ENCODE measurements at regions not wholly inside any gene's neighbourhood (a gene's known extent, or its start where the extent isn't known, plus 50 kb on each side); places are given as distances from the start of the nearest gene placed in this dataset.
"Not testable (repeated sequence)": the region's sequence is repeated elsewhere in the genome, so short reads cannot be mapped to it uniquely, and the experiment has no call there.

GRCh38 chr6:74550821-74551220 is 655.0 kb downstream of the COL12A1 start:
- Mint-ChIP-seq H3K27me3 (no peaks in the 10 kb centered on the region), H3K4me1 (no peaks in the 10 kb centered on the region), H3K27ac (no peak overlapping the region), H3K9me3 (peaks cover 0 to 23% (median 7%) of the 10 kb centered on the region in 9 donors), H3K36me3 (no peaks in the 10 kb centered on the region), H3K4me3 (no peak overlapping the region)
- POLR2A ChIA-PET = no interaction called here
- no peak for ATAC-seq
- no peak for DNase-seq

GRCh38 chr6:74549746-74550145 is 656.1 kb downstream of the COL12A1 start:
- H3K4me1 Mint-ChIP-seq = no peaks in the 10 kb centered on the region
- no peaks in the 10 kb centered on the region for H3K27me3 Mint-ChIP-seq
- H3K9me3 Mint-ChIP-seq = peaks cover 0 to 23% (median 10%) of the 10 kb centered on the region in 9 donors
- H3K4me3 Mint-ChIP-seq = no peak overlapping the region
- DNase-seq (no peak), ATAC-seq (no peak)
- POLR2A ChIA-PET = no interaction called here
- H3K27ac Mint-ChIP-seq = peak overlapping the region in 1 of 10 donors; percentile 32
- no peaks in the 10 kb centered on the region for H3K36me3 Mint-ChIP-seq

DNA sequence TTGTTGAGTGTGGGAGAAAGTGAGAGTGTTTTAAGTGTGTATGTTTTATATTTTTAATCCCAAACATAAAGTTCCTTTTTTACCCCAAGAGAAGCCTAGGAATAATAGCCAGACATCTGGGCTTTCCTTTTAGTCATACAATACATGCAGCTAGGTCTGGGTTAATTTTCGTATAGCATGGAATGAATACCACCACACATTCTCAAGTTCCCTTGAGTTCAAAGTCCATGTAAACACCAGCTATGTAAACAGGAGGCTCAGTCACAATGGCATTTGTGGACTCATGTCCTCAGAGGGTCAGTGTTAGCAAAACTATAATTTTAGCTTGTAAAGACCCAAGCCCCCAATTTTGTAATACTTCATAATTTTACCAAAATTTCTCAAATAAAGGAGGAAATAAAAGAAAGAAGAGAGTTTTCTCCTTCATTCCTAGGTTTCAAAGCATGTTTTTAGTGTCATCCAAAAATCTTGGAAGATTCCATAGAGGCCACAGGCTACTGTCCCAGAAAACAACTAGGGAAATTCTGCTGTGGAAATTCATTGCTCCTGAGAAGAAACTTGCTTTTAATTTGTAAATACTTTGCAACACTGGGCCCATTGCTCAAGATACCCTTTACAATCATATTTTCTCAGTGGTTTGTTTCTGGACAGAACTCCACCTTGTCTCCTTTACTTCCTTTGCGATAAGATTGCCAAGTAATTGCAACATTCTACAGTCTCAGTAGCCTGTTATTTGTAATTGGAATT is 671.2 kb downstream of the COL12A1 start:
- Mint-ChIP-seq H3K27me3 (no peaks in the 10 kb centered on the region), H3K4me3 (no peak overlapping the region), H3K27ac (no peak overlapping the region), H3K4me1 (no peaks in the 10 kb centered on the region), H3K9me3 (peaks cover 0 to 13% (median 2%) of the 10 kb centered on the region in 9 donors), H3K36me3 (no peaks in the 10 kb centered on the region)
- POLR2A ChIA-PET = no interaction called here
- ATAC-seq (no peak), DNase-seq (no peak)

DNA sequence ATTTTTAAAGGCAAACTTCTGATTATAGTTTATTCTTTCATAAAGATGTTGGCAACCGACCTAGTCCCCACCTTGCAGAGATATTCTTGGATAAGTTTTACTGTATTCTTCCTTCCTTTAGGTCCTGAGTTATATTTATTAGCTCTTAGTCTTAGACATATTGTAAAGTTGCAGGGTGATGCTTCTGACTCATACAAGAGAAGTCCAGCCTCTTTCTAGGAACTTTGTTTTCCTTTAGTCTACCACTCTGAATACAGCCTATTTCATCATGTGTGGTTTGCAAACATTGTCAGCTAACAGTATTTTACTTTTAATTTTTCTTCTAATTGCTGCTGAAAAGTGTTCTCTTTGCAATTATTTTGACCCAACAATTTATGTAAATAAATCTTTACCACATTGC is 686.7 kb downstream of the COL12A1 start:
- no peaks in the 10 kb centered on the region for H3K27me3 Mint-ChIP-seq
- H3K9me3 Mint-ChIP-seq = peaks cover 0 to 25% (median 6%) of the 10 kb centered on the region in 9 donors
- DNase-seq = no peak
- ATAC-seq = no peak
- H3K27ac Mint-ChIP-seq = no peak overlapping the region
- H3K4me3 Mint-ChIP-seq = no peak overlapping the region
- POLR2A ChIA-PET = no interaction called here
- H3K4me1 Mint-ChIP-seq = no peaks in the 10 kb centered on the region
- H3K36me3 Mint-ChIP-seq = peaks cover 0 to 3% (median 0%) of the 10 kb centered on the region in 3 donors

DNA sequence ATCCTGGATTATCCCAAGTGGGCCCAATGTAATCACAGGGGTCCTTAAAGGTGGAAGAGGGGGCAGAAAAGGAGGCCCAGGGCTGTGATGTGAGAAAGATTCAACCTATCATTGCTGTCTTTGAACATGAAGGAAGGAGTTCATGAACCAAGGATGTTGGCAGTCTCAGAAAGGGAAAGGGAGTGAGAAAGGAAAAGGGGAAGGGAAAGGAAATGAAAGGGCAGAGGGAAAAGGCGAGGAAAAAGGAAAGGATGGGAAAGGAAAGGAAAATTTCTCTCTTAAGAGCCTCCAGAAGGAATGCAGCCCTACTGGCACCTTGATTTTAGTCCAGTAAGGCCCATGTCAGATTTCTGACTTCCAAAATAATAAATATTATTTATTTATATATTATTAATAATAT is 687.8 kb downstream of the COL12A1 start:
- H3K9me3 Mint-ChIP-seq = peaks cover 0 to 25% (median 7%) of the 10 kb centered on the region in 9 donors
- no peak overlapping the region for H3K27ac Mint-ChIP-seq
- DNase-seq = no peak
- H3K27me3 Mint-ChIP-seq = no peaks in the 10 kb centered on the region
- no peaks in the 10 kb centered on the region for H3K4me1 Mint-ChIP-seq
- H3K36me3 Mint-ChIP-seq = peaks cover 0 to 3% (median 0%) of the 10 kb centered on the region in 3 donors
- ATAC-seq = no peak
- POLR2A ChIA-PET = interaction anchor here (0.6 kb wide), 1 partner anchor 637 kb away, joined by 3 read pairs; no protein-coding TSS in a partner anchor
- no peak overlapping the region for H3K4me3 Mint-ChIP-seq

DNA sequence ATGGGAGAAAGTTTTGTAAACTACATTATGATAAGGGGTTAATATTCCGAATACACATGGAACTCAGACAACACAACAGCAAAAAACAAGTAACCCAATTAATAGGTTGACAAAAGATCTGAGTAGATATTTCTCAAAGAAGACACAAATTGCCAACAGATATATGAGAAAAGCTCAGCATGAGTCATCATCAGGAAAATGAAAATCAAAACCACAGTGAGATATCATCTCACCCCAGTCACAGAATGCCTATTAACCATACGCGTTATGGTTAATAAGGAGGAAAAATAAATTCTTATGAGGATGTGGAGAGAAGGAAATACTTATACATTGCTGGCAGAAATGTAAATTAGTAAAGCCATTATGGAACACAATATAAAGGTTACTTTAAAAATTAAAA is 695.0 kb downstream of the COL12A1 start:
- Mint-ChIP-seq H3K27me3 (no peaks in the 10 kb centered on the region), H3K4me1 (no peaks in the 10 kb centered on the region), H3K36me3 (peaks cover 0 to 3% (median 0%) of the 10 kb centered on the region in 3 donors), H3K9me3 (peaks cover 8 to 46% (median 26%) of the 10 kb centered on the region in 9 donors), H3K4me3 (no peak overlapping the region), H3K27ac (no peak overlapping the region)
- DNase-seq (no peak), ATAC-seq (no peak)
- POLR2A ChIA-PET = no interaction called here

GRCh38 chr6:74507649-74508048 is 698.2 kb downstream of the COL12A1 start:
- DNase-seq = no peak
- Mint-ChIP-seq H3K27me3 (no peaks in the 10 kb centered on the region), H3K4me1 (no peaks in the 10 kb centered on the region), H3K36me3 (peaks cover 0 to 6% (median 0%) of the 10 kb centered on the region in 3 donors), H3K9me3 (peaks cover 13 to 52% (median 39%) of the 10 kb centered on the region in 9 donors), H3K27ac (no peak overlapping the region), H3K4me3 (no peak overlapping the region)
- POLR2A ChIA-PET = no interaction called here
- no peak for ATAC-seq

GRCh38 chr6:74505391-74505790 is 700.5 kb downstream of the COL12A1 start:
- Mint-ChIP-seq H3K4me1 (no peaks in the 10 kb centered on the region), H3K27ac (peak overlapping the region in 1 of 10 donors; percentile 6), H3K4me3 (no peak overlapping the region), H3K9me3 (peaks cover 13 to 45% (median 37%) of the 10 kb centered on the region in 9 donors), H3K27me3 (peaks cover 0 to 1% (median 0%) of the 10 kb centered on the region in 5 donors), H3K36me3 (peaks cover 0 to 6% (median 0%) of the 10 kb centered on the region in 3 donors)
- no peak for DNase-seq
- ATAC-seq = no peak
- POLR2A ChIA-PET = no interaction called here

- H3K36me3 Mint-ChIP-seq = peaks cover 0 to 6% (median 0%) of the 10 kb centered on the region in 3 donors
- no peak overlapping the region for H3K4me3 Mint-ChIP-seq
- no peaks in the 10 kb centered on the region for H3K4me1 Mint-ChIP-seq
- DNase-seq (no peak), ATAC-seq (no peak)
- H3K27ac Mint-ChIP-seq = no peak overlapping the region
- POLR2A ChIA-PET = no interaction called here
- H3K27me3 Mint-ChIP-seq = peaks cover 0 to 1% (median 0%) of the 10 kb centered on the region in 5 donors
- H3K9me3 Mint-ChIP-seq = peaks cover 13 to 40% (median 33%) of the 10 kb centered on the region in 9 donors
Observed at GRCh38 chr6:74504941-74505340, 700.9 kb downstream of the COL12A1 start.

- Mint-ChIP-seq H3K27me3 (no peaks in the 10 kb centered on the region), H3K4me3 (no peak overlapping the region), H3K9me3 (peaks cover 5 to 16% (median 7%) of the 10 kb centered on the region in 9 donors), H3K4me1 (no peaks in the 10 kb centered on the region), H3K36me3 (no peaks in the 10 kb centered on the region), H3K27ac (no peak overlapping the region)
- POLR2A ChIA-PET = no interaction called here
- ATAC-seq (no peak), DNase-seq (no peak)
Observed at GRCh38 chr6:74492587-74492986, 713.3 kb downstream of the COL12A1 start.

DNA sequence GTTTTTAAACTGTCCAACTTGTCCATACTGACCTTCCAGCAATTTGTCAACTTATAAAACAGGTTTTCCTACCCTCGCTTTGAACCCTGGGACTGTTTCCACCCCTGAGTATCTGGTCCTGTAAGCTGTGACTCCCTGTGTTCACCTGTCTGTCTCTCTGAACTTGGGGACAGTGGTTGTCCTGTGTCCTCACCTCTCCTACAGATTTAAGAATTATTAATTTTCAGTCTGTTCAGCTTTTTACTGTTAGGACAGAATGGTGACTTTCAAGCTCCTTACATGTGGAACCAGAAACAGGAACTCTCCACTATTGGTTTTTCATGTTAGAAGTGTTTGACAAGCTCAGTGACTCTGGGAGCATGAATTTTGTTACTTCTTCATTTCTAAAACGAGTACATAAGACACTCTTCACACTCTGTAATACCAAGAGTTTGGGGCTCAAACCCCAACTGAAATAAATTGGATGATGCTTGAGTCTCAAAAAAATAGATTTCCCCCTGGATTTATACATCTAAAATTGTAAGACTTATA is 713.9 kb downstream of the COL12A1 start:
- H3K27ac Mint-ChIP-seq = no peak overlapping the region
- no peak for DNase-seq
- no peaks in the 10 kb centered on the region for H3K4me1 Mint-ChIP-seq
- H3K4me3 Mint-ChIP-seq = no peak overlapping the region
- no peaks in the 10 kb centered on the region for H3K36me3 Mint-ChIP-seq
- H3K27me3 Mint-ChIP-seq = no peaks in the 10 kb centered on the region
- POLR2A ChIA-PET = no interaction called here
- ATAC-seq = no peak
- H3K9me3 Mint-ChIP-seq = peaks cover 0 to 16% (median 7%) of the 10 kb centered on the region in 9 donors

DNA sequence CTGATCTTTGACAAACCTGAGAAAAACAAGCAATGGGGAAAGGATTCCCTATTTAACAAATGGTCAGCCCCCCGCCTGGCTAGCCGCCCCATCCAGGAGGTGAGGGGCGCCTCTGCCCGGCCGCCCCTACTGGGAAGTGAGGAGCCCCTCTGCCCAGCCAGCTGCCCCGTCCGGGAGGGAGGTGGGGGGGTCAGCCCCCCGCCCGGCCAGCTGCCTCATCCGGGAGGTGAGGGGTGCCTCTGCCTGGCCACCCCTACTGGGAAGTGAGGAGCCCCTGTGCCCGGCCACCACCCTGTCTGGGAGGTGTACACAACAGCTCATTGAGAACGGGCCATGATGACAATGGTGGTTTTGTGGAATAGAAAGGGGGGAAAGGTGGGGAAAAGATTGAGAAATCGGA is 717.1 kb downstream of the COL12A1 start:
- POLR2A ChIA-PET, H3K27ac Mint-ChIP-seq, DNase-seq, H3K4me1 Mint-ChIP-seq, H3K4me3 Mint-ChIP-seq, H3K36me3 Mint-ChIP-seq, ATAC-seq, H3K27me3 Mint-ChIP-seq: not testable (repeated sequence)
- H3K9me3 Mint-ChIP-seq = peaks cover 0 to 17% (median 11%) of the 10 kb centered on the region in 9 donors

DNA sequence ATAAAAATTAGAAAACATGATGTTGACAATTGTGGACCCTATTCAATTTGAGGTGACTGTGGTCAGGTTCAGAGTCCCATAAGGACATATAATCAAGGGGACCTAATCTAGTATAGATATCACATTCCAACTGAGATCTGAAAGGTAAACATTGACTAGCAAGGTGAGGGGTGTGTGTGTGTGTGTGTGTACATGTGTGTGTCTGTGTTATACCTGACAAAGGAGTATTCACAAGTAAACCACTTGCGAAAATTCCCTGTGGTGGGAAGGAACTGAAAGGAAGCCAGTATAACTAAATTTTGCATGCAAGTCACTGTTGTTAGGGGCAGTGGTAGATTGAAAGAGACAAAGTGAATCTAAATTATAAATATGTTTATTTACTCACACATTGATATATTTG is 723.7 kb downstream of the COL12A1 start:
- peaks cover 0 to 11% (median 8%) of the 10 kb centered on the region in 9 donors for H3K9me3 Mint-ChIP-seq
- DNase-seq (no peak), ATAC-seq (no peak)
- POLR2A ChIA-PET = no interaction called here
- no peak overlapping the region for H3K27ac Mint-ChIP-seq
- no peaks in the 10 kb centered on the region for H3K27me3 Mint-ChIP-seq
- no peaks in the 10 kb centered on the region for H3K4me1 Mint-ChIP-seq
- no peaks in the 10 kb centered on the region for H3K36me3 Mint-ChIP-seq
- H3K4me3 Mint-ChIP-seq = no peak overlapping the region

- H3K27me3 Mint-ChIP-seq = no peaks in the 10 kb centered on the region
Observed at GRCh38 chr6:74480561-74480960, 725.3 kb downstream of the COL12A1 start.

More at GRCh38 chr6:74480561-74480960, 725.3 kb downstream of the COL12A1 start:
- peaks cover 0 to 10% (median 4%) of the 10 kb centered on the region in 9 donors for H3K9me3 Mint-ChIP-seq
- DNase-seq (no peak), ATAC-seq (no peak)
- no peaks in the 10 kb centered on the region for H3K4me1 Mint-ChIP-seq
- no peak overlapping the region for H3K27ac Mint-ChIP-seq
- H3K4me3 Mint-ChIP-seq = no peak overlapping the region
- POLR2A ChIA-PET = no interaction called here
- no peaks in the 10 kb centered on the region for H3K36me3 Mint-ChIP-seq
